ENCODE measurements at regions not wholly inside any gene's neighbourhood (a gene's known extent, or its start where the extent isn't known, plus 50 kb on each side); places are given as distances from the start of the nearest gene placed in this dataset.

DNA sequence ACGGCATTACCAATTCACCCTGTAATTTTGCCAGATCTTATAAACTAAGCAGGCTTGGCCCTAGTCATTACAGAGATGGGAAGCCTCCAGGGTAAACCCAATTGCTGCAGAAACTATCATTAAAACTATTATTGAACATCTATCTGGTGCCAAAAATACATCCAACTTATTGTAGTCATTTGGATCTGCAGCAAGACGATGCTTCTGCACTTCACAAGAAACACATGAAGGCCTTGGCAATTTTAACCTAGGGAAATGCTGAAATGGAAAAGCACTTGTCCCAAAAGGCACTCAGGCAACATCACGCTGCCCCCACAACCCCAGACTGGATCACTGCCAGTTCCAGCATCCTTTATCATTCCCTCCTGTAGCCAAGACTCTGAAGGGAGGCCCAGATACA, 85.3 kb upstream of the ACVR2A start:
- H3F3A ChIP-seq (ENCODE audit: low read length, unreplicated experiment): no peaks in the 10 kb centered on the region
- TF ChIP-seq, protein P1, sequence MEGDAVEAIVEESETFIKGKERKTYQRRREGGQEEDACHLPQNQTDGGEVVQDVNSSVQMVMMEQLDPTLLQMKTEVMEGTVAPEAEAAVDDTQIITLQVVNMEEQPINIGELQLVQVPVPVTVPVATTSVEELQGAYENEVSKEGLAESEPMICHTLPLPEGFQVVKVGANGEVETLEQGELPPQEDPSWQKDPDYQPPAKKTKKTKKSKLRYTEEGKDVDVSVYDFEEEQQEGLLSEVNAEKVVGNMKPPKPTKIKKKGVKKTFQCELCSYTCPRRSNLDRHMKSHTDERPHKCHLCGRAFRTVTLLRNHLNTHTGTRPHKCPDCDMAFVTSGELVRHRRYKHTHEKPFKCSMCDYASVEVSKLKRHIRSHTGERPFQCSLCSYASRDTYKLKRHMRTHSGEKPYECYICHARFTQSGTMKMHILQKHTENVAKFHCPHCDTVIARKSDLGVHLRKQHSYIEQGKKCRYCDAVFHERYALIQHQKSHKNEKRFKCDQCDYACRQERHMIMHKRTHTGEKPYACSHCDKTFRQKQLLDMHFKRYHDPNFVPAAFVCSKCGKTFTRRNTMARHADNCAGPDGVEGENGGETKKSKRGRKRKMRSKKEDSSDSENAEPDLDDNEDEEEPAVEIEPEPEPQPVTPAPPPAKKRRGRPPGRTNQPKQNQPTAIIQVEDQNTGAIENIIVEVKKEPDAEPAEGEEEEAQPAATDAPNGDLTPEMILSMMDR (conservative IDR thresholded peaks at IDR 0.05; ENCODE audit: low read depth, low read length): no peak
- TF ChIP-seq EZH2 (IDR thresholded peaks at IDR 0.05; ENCODE audit: low read length, unreplicated experiment) (no peak), EZH2phosphoT487 (IDR thresholded peaks at IDR 0.05; ENCODE audit: borderline replicate concordance, low read length) (no peak)
- POLR2A ChIA-PET (ENCODE audit: unreplicated experiment): no interaction called here
- H3K4me1 ChIP-seq (ENCODE audit: insufficient read depth, low read length): no peaks in the 10 kb centered on the region
- H3K9ac ChIP-seq (ENCODE audit: low read length): no peak overlapping the region
- H3K27me3 ChIP-seq (ENCODE audit: low read length): no peaks in the 10 kb centered on the region
- ATAC-seq (no peak), DNase-seq (no peak)
- H3K4me3 ChIP-seq (ENCODE audit: low read length): no peak overlapping the region
- H4K20me1 ChIP-seq (ENCODE audit: low read length): no peaks in the 10 kb centered on the region
- intact Hi-C loops (cut with micrococcal nuclease): no loop called here
- H3K27ac ChIP-seq (ENCODE audit: low read length): no peak overlapping the region
- H3K79me2 ChIP-seq (ENCODE audit: low read length): no peaks in the 10 kb centered on the region
- CTCF ChIA-PET: no interaction called here
- H3K4me2 ChIP-seq (ENCODE audit: low read length): no peak overlapping the region
- no TSS peak for BruUV-seq (replicated peaks)
- no peaks in the 10 kb centered on the region for H3K9me2 ChIP-seq (replicated peaks; ENCODE audit: low read length)
- H3K9me3 ChIP-seq (ENCODE audit: low read length): no peaks in the 10 kb centered on the region
- no peak overlapping the region for H2AFZ ChIP-seq (ENCODE audit: low read length)
- H3K36me3 ChIP-seq (ENCODE audit: low read depth, low read length): no peaks in the 10 kb centered on the region

DNA sequence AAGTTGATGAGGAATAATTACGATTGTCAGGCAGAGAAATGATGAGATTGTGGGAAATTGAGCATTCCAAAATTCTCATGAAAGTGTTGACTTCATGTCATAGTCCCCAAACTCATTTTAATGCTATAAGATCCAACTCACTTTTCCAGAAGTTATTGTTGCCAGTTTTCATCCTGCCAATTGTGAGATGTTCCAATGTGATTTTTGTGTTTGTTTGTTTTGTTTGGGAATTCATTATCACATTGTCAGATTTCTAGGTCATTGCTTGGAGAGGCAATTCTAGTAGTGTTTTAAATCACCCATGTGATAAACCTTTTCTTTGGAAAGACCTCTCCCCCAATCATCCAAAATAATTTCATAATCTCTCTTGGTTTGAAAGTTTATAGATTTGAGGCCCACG, 86.0 kb upstream of the ACVR2A start:
- DNase-seq (no peak), ATAC-seq (no peak)
- Histone ChIP-seq H3K79me2 (ENCODE audit: low read length) (no peaks in the 10 kb centered on the region), H3K9ac (ENCODE audit: low read length) (no peak overlapping the region), H3K9me2 (replicated peaks; ENCODE audit: low read length) (no peaks in the 10 kb centered on the region), H3K4me1 (ENCODE audit: insufficient read depth, low read length) (no peaks in the 10 kb centered on the region), H2AFZ (ENCODE audit: low read length) (no peak overlapping the region), H3K9me3 (ENCODE audit: low read length) (no peaks in the 10 kb centered on the region), H4K20me1 (ENCODE audit: low read length) (no peaks in the 10 kb centered on the region), H3K36me3 (ENCODE audit: low read depth, low read length) (no peaks in the 10 kb centered on the region), H3K4me3 (ENCODE audit: low read length) (no peak overlapping the region), H3K4me2 (ENCODE audit: low read length) (no peak overlapping the region), H3K27ac (ENCODE audit: low read length) (no peak overlapping the region), H3F3A (ENCODE audit: low read length, unreplicated experiment) (no peaks in the 10 kb centered on the region), H3K27me3 (ENCODE audit: low read length) (no peaks in the 10 kb centered on the region)
- BruUV-seq (replicated peaks): no TSS peak
- ChIA-PET CTCF (no interaction called here), POLR2A (ENCODE audit: unreplicated experiment) (no interaction called here)
- intact Hi-C loops (cut with micrococcal nuclease): no loop called here
- no peak for TF ChIP-seq EZH2 (IDR thresholded peaks at IDR 0.05; ENCODE audit: low read length, unreplicated experiment)
- TF ChIP-seq EZH2phosphoT487 (IDR thresholded peaks at IDR 0.05; ENCODE audit: borderline replicate concordance, low read length): no peak
- TF ChIP-seq, protein P1 (conservative IDR thresholded peaks at IDR 0.05; ENCODE audit: low read depth, low read length): no peak

DNA sequence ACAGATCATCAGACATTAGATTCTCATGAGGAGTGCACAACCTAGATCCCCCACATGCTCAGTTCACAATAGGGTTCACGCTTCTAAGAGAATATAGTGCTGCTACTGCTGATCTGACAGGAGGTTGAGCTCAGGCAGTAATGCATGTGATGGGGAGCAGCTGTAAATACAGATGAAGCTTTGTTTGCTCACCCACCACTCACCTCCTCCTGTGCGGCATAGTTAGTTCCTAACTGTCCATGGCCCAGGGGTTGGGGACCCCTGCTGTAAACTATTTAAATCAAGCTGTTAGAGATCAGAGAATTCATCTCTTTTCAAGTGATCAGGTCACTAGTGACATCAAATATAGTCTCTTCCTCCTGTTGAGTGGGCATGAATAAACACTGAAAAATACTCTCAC, 88.8 kb upstream of the ACVR2A start:
- H3K9ac ChIP-seq (ENCODE audit: low read length): no peak overlapping the region
- BruUV-seq (replicated peaks): no TSS peak
- H2AFZ ChIP-seq (ENCODE audit: low read length): no peak overlapping the region
- DNase-seq: no peak
- no peaks in the 10 kb centered on the region for H3F3A ChIP-seq (ENCODE audit: low read length, unreplicated experiment)
- H3K4me3 ChIP-seq (ENCODE audit: low read length): no peak overlapping the region
- no peak overlapping the region for H3K4me2 ChIP-seq (ENCODE audit: low read length)
- no peaks in the 10 kb centered on the region for H3K9me3 ChIP-seq (ENCODE audit: low read length)
- no peaks in the 10 kb centered on the region for H3K36me3 ChIP-seq (ENCODE audit: low read depth, low read length)
- no peaks in the 10 kb centered on the region for H3K27me3 ChIP-seq (ENCODE audit: low read length)
- TF ChIP-seq, protein P1 (conservative IDR thresholded peaks at IDR 0.05; ENCODE audit: low read depth, low read length): no peak
- TF ChIP-seq EZH2 (IDR thresholded peaks at IDR 0.05; ENCODE audit: low read length, unreplicated experiment) (no peak), EZH2phosphoT487 (IDR thresholded peaks at IDR 0.05; ENCODE audit: borderline replicate concordance, low read length) (no peak)
- intact Hi-C loops (cut with micrococcal nuclease): no loop called here
- H3K79me2 ChIP-seq (ENCODE audit: low read length): no peaks in the 10 kb centered on the region
- POLR2A ChIA-PET (ENCODE audit: unreplicated experiment): no interaction called here
- H4K20me1 ChIP-seq (ENCODE audit: low read length): no peaks in the 10 kb centered on the region
- CTCF ChIA-PET: no interaction called here
- H3K4me1 ChIP-seq (ENCODE audit: insufficient read depth, low read length): no peaks in the 10 kb centered on the region
- no peak overlapping the region for H3K27ac ChIP-seq (ENCODE audit: low read length)
- no peaks in the 10 kb centered on the region for H3K9me2 ChIP-seq (replicated peaks; ENCODE audit: low read length)
- no peak for ATAC-seq

Measured in PC-3 (cell line).